GM18498 (cell line): ENCODE measurements at regions not wholly inside any gene's neighbourhood (a gene's known extent, or its start where the extent isn't known, plus 50 kb on each side); places are given as distances from the start of the nearest gene placed in this dataset.

Experiments
- ATAC-seq: cut with Tn5 transposase; IDR thresholded peaks from one replicate; pipeline ENCODE4 v1.9.1; 2021; ENCODE audit warnings: mild to moderate bottlenecking, moderate library complexity; ENCODE audit not compliant: unreplicated experiment

GRCh38 chr3:184659797-184660301, 52.0 kb downstream of the MAGEF1 start:
- ATAC-seq = no peak

GRCh38 chr3:184658223-184658928, 53.5 kb downstream of the MAGEF1 start:
- no peak for ATAC-seq

- ATAC-seq = peak; percentile 56
Observed at GRCh38 chr3:184656829-184657681, 54.8 kb downstream of the MAGEF1 start.

- no peak for ATAC-seq
Observed at GRCh38 chr3:184656458-184656828, 55.4 kb downstream of the MAGEF1 start.

- ATAC-seq = no peak
Observed at GRCh38 chr3:184655597-184655996, 56.3 kb downstream of the MAGEF1 start.

- no peak for ATAC-seq
Observed at GRCh38 chr3:184654375-184654774, 57.5 kb downstream of the MAGEF1 start.

GRCh38 chr3:184652465-184652864, 59.4 kb downstream of the MAGEF1 start:
- no peak for ATAC-seq

- no peak for ATAC-seq
Observed at GRCh38 chr3:184651904-184652303, 60.0 kb downstream of the MAGEF1 start.

GRCh38 chr3:184648636-184649035, 63.2 kb downstream of the MAGEF1 start:
- no peak for ATAC-seq

- no peak for ATAC-seq
Observed at GRCh38 chr3:184647405-184647936, 64.4 kb downstream of the MAGEF1 start.

- ATAC-seq = no peak
Observed at GRCh38 chr3:184645336-184645735, 66.5 kb downstream of the MAGEF1 start.

- ATAC-seq = no peak
Observed at GRCh38 chr3:184643442-184643841, 68.4 kb downstream of the MAGEF1 start.

- ATAC-seq = no peak
Observed at GRCh38 chr3:184642631-184643285, 69.1 kb downstream of the MAGEF1 start.

GRCh38 chr3:184641430-184641829, 70.4 kb downstream of the MAGEF1 start:
- ATAC-seq = no peak

GRCh38 chr3:184639351-184639750, 72.5 kb downstream of the MAGEF1 start:
- no peak for ATAC-seq

GRCh38 chr3:184637705-184638104, 74.2 kb downstream of the MAGEF1 start:
- ATAC-seq = no peak

GRCh38 chr3:184636741-184637316, 75.0 kb downstream of the MAGEF1 start:
- ATAC-seq = no peak

- ATAC-seq = no peak
Observed at GRCh38 chr3:184635774-184636173, 74.2 kb downstream of the EPHB3 start.

GRCh38 chr3:184635126-184635525, 73.5 kb downstream of the EPHB3 start:
- ATAC-seq = no peak

GRCh38 chr3:184633237-184633579, 71.6 kb downstream of the EPHB3 start:
- no peak for ATAC-seq
